ENCODE measurements at regions not wholly inside any gene's neighbourhood (a gene's known extent, or its start where the extent isn't known, plus 50 kb on each side); places are given as distances from the start of the nearest gene placed in this dataset.

DNA sequence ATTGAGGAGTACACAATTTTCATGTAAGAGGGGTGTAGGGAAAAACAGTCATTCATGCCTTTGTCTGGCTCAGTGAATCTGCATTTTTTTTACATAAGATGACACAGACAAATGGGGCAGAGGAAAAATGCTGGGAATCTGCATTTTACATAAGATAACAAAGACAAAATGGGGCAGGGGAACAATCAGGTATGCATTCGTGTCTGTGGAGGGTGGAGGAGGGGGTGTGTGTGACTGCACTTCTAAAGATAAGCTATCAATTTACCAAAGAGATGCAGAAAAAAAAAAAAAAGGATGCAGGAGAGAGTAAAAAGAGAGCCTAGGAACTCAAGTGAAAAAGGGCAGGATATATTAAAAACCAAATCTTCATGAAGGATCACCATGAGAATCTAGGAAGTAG, 637.4 kb downstream of the ZNF674 start:
- Histone ChIP-seq H3K9me3 (ENCODE audit: control insufficient read depth, insufficient read depth, low read depth, low read length) (no peaks in the 10 kb centered on the region), H3K4me1 (ENCODE audit: control insufficient read depth, insufficient read depth, low read length) (no peaks in the 10 kb centered on the region), H3K36me3 (ENCODE audit: control insufficient read depth in 2 of 2, insufficient read depth in 1 of 2, low read length in 2 of 2) (no peaks in the 10 kb centered on the region), H3K27ac (ENCODE audit: extremely low read depth, low read depth, low read length) (no peak overlapping the region), H3K4me3 (ENCODE audit: low read depth, low read length) (no peak overlapping the region)
- ChIA-PET POLR2A (no interaction called here), CTCF (no interaction called here)
- TF ChIP-seq TRIM28 (IDR thresholded peaks at IDR 0.05; ENCODE audit: borderline replicate concordance, low read length) (no peak), ZNF830 (tag by site-specific recombination; IDR thresholded peaks at IDR 0.05; ENCODE audit: low read depth) (no peak), ZNF76 (tag by site-specific recombination; IDR thresholded peaks at IDR 0.05; ENCODE audit: borderline replicate concordance, low read depth) (no peak), ZNF10 (tag by site-specific recombination; IDR thresholded peaks at IDR 0.05) (no peak), SETDB1 (IDR thresholded peaks at IDR 0.05; ENCODE audit: insufficient read length, low read length) (no peak)
- TF ChIP-seq, protein P1, sequence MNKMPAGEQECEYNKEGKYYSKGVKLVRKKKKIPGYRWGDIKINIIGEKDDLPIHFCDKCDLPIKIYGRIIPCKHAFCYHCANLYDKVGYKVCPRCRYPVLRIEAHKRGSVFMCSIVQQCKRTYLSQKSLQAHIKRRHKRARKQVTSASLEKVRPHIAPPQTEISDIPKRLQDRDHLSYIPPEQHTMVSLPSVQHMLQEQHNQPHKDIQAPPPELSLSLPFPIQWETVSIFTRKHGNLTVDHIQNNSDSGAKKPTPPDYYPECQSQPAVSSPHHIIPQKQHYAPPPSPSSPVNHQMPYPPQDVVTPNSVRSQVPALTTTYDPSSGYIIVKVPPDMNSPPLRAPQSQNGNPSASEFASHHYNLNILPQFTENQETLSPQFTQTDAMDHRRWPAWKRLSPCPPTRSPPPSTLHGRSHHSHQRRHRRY (tag by site-specific recombination; IDR thresholded peaks at IDR 0.05) = no peak

DNA sequence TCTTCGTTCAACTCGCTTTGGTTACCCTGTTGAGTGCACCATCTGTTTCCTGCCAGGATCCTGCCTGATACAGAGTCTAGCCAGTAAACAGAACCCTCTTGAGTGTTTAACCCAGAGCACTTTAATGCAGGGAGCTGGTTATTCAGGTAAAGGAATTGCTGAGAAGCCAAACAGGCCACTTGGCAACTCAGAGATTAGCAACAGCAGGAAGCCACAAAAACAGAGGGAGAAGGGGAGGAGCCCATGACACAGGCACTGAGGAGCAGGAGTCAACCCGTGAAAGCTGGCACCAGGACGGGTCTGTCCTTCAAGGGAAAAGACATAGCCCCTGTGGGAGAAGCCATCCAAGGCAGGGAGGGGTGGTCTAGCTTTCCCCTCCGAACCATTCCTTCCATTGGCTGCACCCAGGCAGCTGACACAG, 641.4 kb downstream of the ZNF674 start:
- POLR2A ChIA-PET = no interaction called here
- no peak for TF ChIP-seq ZNF548 (tag by site-specific recombination; IDR thresholded peaks at IDR 0.05)
- no peak for TF ChIP-seq ZNF311 (tag by site-specific recombination; IDR thresholded peaks at IDR 0.05; ENCODE audit: borderline replicate concordance)
- TF ChIP-seq ZNF776 (tag by site-specific recombination; IDR thresholded peaks at IDR 0.05; ENCODE audit: borderline replicate concordance) = no peak
- no peak for TF ChIP-seq ZNF140 (tag by site-specific recombination; IDR thresholded peaks at IDR 0.05)
- TF ChIP-seq ZNF266 (tag by site-specific recombination; IDR thresholded peaks at IDR 0.05; ENCODE audit: low read depth) = no peak
- TF ChIP-seq PRDM1 (tag by site-specific recombination; IDR thresholded peaks at IDR 0.05) = no peak
- no peak for TF ChIP-seq ZNF184 (tag by site-specific recombination; IDR thresholded peaks at IDR 0.05)
- TF ChIP-seq, protein P2, sequence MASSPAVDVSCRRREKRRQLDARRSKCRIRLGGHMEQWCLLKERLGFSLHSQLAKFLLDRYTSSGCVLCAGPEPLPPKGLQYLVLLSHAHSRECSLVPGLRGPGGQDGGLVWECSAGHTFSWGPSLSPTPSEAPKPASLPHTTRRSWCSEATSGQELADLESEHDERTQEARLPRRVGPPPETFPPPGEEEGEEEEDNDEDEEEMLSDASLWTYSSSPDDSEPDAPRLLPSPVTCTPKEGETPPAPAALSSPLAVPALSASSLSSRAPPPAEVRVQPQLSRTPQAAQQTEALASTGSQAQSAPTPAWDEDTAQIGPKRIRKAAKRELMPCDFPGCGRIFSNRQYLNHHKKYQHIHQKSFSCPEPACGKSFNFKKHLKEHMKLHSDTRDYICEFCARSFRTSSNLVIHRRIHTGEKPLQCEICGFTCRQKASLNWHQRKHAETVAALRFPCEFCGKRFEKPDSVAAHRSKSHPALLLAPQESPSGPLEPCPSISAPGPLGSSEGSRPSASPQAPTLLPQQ (tag by site-specific recombination; IDR thresholded peaks at IDR 0.05) = no peak
- no peak for TF ChIP-seq ZNF292 (tag by site-specific recombination; IDR thresholded peaks at IDR 0.05; ENCODE audit: borderline replicate concordance, low read depth)
- Histone ChIP-seq H3K27ac (ENCODE audit: extremely low read depth, low read depth, low read length) (no peak overlapping the region), H3K4me3 (ENCODE audit: low read depth, low read length) (no peak overlapping the region), H3K9me3 (ENCODE audit: control insufficient read depth, insufficient read depth, low read depth, low read length) (no peaks in the 10 kb centered on the region), H3K4me1 (ENCODE audit: control insufficient read depth, insufficient read depth, low read length) (no peaks in the 10 kb centered on the region), H3K36me3 (ENCODE audit: control insufficient read depth in 2 of 2, insufficient read depth in 1 of 2, low read length in 2 of 2) (no peaks in the 10 kb centered on the region)
- CTCF ChIA-PET = no interaction called here

DNA sequence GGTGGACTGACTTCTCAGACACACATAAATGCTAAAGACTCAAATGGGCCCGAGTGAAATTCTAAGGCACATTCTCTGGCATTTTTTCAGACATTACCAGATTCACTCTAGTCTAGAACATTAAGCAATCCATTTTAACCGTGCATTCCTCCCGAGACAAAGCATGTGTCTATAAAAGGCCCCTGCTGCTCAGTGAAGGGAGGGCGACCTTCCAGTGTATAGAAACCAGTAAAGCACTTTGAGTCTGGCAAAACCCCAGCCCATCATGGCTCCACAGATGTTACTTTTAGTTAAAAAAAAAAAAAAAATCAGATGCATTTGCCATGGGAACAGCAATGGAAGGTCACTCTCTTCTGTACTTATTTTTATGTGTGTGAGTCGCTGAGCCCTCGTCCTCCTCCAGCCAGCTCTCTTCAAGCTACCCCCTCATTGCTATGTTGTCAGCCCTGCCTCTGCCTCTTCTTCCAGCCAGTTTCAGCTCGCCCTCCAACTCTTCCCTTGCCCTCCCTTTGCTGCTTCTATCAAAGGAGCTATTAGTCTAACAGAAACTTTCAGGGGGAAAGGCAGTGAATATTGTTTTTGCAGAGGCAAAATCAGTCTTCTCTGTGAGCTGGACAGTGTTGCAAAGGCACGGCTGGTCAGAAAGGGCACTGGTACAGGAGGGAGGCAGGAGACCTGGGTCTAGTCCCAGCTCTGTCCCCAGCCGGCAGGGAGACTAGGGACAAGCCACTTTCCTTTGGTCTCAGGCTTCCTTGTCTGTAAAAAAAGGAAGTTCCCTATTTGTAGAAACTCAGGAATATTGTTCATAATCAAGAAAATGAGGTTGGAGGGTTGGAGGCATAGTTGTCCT, 644.2 kb downstream of the ZNF674 start:
- no peaks in the 10 kb centered on the region for H3K36me3 ChIP-seq (ENCODE audit: control insufficient read depth in 2 of 2, insufficient read depth in 1 of 2, low read length in 2 of 2)
- H3K27ac ChIP-seq (ENCODE audit: extremely low read depth, low read depth, low read length) = no peak overlapping the region
- H3K4me1 ChIP-seq (ENCODE audit: control insufficient read depth, insufficient read depth, low read length) = no peaks in the 10 kb centered on the region
- ChIA-PET CTCF (interaction anchor here (0.7 kb wide), 2 partner anchors 282 to 475 kb away, joined by 3 to 4 read pairs; no protein-coding TSS in a partner anchor), POLR2A (no interaction called here)
- H3K9me3 ChIP-seq (ENCODE audit: control insufficient read depth, insufficient read depth, low read depth, low read length) = no peaks in the 10 kb centered on the region
- H3K4me3 ChIP-seq (ENCODE audit: low read depth, low read length) = no peak overlapping the region
- TF ChIP-seq, protein P3, sequence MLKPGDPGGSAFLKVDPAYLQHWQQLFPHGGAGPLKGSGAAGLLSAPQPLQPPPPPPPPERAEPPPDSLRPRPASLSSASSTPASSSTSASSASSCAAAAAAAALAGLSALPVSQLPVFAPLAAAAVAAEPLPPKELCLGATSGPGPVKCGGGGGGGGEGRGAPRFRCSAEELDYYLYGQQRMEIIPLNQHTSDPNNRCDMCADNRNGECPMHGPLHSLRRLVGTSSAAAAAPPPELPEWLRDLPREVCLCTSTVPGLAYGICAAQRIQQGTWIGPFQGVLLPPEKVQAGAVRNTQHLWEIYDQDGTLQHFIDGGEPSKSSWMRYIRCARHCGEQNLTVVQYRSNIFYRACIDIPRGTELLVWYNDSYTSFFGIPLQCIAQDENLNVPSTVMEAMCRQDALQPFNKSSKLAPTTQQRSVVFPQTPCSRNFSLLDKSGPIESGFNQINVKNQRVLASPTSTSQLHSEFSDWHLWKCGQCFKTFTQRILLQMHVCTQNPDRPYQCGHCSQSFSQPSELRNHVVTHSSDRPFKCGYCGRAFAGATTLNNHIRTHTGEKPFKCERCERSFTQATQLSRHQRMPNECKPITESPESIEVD (tag by site-specific recombination; IDR thresholded peaks at IDR 0.05) = no peak
- TF ChIP-seq ZNF558 (tag by site-specific recombination; IDR thresholded peaks at IDR 0.05) = no peak
- TF ChIP-seq ZNF354C (tag by site-specific recombination; IDR thresholded peaks at IDR 0.05; ENCODE audit: borderline replicate concordance, low read depth) = no peak
- no peak for TF ChIP-seq TRIM28 (IDR thresholded peaks at IDR 0.05; ENCODE audit: borderline replicate concordance, low read length)

Measured in HEK293 (cell line).